Thymus (tissue), 11 donors: ENCODE measurements at regions not wholly inside any gene's neighbourhood (a gene's known extent, or its start where the extent isn't known, plus 50 kb on each side); places are given as distances from the start of the nearest gene placed in this dataset.
"Not testable (repeated sequence)": the region's sequence is repeated elsewhere in the genome, so short reads cannot be mapped to it uniquely, and the experiment has no call there.

ENCODE experiments used
- DNase-seq, 9 donors: peaks; one replicate each; pipeline ENCODE4 v3.0.0-alpha.2; 2013; ENCODE audit warnings: low spot score in 9 of 9, low read depth in 6 of 9, missing footprints in 1 of 9
- H3K27ac ChIP-seq, 2 donors: one replicate each; pipeline ENCODE4 v1.5.1; 2013; ENCODE audit warnings: control low read depth in 1 of 2, low read depth in 1 of 2, low read length in 1 of 2, mild to moderate bottlenecking in 1 of 2, moderate library complexity in 1 of 2
- H3K27me3 ChIP-seq, 2 donors: one replicate each; pipeline ENCODE4 v1.5.1; 2013; ENCODE audit warnings: low read length in 1 of 2; ENCODE audit not compliant: control insufficient read depth in 2 of 2, insufficient read depth in 1 of 2
- H3K36me3 ChIP-seq, 2 donors: one replicate each; pipeline ENCODE4 v1.5.1; 2013; ENCODE audit warnings: low read length in 1 of 2, mild to moderate bottlenecking in 1 of 2, moderate library complexity in 1 of 2; ENCODE audit not compliant: control insufficient read depth in 2 of 2, insufficient read depth in 2 of 2
- H3K4me1 ChIP-seq, 2 donors: one replicate each; pipeline ENCODE4 v1.5.1; 2013; ENCODE audit warnings: low read length in 2 of 2; ENCODE audit not compliant: control insufficient read depth in 2 of 2, insufficient read depth in 2 of 2
- H3K4me3 ChIP-seq, 2 donors: one replicate each; pipeline ENCODE4 v1.5.1; 2013; ENCODE audit warnings: low read length in 2 of 2, control low read depth in 1 of 2, mild to moderate bottlenecking in 1 of 2
- H3K9me3 ChIP-seq, 2 donors: one replicate each; pipeline ENCODE4 v1.5.1; 2013; ENCODE audit warnings: low read length in 1 of 2, mild to moderate bottlenecking in 1 of 2; ENCODE audit not compliant: control insufficient read depth in 2 of 2, insufficient read depth in 1 of 2
- WGBS: extraction: QIAGEN DNeasy Blood & Tissue Kit; methylation state at CpG from one replicate; pipeline ENCODE4 v1.1.7; 2013; 5-methylcytosine and 5-hydroxymethylcytosine counted together
- donor health status: healthy.

GRCh38 chr7:27032839-27033238 lies 63.0 kb downstream of the HOXA1 start:
- H3K36me3 ChIP-seq, result no peaks in the 10 kb centered on the region
- H3K27ac ChIP-seq, result no peak overlapping the region
- no peaks in the 10 kb centered on the region for H3K27me3 ChIP-seq
- H3K4me1 ChIP-seq, result peaks cover 6 to 13% of the 10 kb centered on the region in 2 donors
- no peak overlapping the region for H3K4me3 ChIP-seq
- 76% methylated on average over 1 of the region's 1 CpG for WGBS
- no peaks in the 10 kb centered on the region for H3K9me3 ChIP-seq
- no peak for DNase-seq

DNA sequence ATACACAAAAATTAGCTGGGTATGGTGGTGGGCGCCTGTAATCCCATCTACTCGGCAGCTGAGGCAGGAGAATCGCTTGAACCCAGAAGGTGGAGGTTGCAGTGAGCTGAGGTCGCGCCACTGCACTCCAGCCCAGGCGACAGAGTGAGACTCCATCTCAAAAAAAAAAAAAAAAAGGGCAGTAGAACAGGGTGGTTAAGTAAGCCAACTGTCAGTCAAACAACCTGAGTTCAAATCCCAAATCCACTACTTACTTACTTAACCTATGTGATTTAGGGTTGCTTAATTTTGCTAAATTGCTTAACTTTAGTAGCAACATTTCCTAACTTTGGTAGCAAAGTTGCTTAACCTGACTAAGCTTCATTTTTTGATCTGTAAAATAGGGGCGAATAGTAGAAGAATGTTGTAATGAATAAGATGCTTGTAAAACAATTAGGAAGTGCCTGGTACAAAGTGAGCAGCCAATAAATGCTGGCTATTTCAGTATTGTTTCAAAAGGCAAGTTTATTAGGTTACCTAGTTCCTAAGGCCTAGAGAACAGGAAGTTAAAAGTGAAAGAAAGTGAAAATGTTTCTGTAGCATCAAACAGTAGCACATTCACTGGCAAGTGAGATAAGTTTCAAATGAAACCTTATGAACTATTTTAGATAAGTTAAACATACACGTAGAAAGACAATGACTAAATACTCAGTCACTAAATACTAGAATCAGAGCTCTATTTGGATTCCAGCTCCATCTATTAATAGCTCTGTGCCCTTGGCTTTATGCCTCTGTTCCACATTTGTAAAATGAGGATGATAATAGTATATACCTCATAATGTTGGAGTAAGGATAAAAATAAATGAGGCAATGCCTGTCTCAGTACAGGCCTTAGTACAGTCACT lies 64.3 kb downstream of the HOXA1 start:
- peak in 6 of 9 donors; percentile 17 to 66 (median 28) for DNase-seq
- Histone ChIP-seq H3K27ac (peak overlapping the region in 1 of 2 donors; percentile 83), H3K4me3 (no peak overlapping the region)

DNA sequence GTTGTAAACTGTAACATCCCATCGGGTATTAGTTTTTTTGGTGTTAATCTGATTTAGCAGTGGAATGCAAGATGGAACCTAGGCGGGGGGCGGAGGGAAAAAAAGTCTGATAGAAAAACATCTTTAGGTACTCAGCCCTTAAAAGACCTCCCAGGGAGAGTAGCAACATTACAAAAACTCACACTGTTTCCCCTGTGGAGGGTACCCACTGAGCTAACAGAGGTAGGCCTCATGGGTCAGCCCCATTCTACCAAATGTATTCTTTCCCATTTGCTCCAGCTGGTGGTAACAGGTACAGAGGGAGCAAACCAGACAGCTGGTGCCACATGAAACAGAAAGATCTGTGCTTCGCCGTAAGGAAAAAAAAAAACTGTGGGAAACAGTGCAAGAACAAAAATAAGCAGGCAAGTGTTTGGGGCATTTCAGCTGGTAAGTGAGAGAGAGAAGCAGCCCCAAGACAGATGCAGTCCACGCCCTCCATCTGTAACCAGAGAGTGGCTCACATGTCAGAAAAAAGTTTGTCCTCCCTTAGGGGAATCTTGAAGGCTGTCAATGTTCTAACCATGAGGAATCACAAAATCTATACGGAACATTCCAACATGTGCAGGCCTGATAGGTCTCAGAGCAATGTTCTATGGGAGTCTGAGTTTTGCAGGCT lies 65.3 kb downstream of the HOXA1 start:
- Histone ChIP-seq H3K27ac (peak overlapping the region; percentile 25 to 60), H3K4me1 (peaks cover 6 to 13% of the 10 kb centered on the region in 2 donors), H3K27me3 (no peaks in the 10 kb centered on the region), H3K9me3 (no peaks in the 10 kb centered on the region), H3K4me3 (no peak overlapping the region), H3K36me3 (no peaks in the 10 kb centered on the region)
- peak in 4 of 9 donors; percentile 1 to 37 (median 6) for DNase-seq
- 67% methylated on average over 7 of the region's 7 CpGs for WGBS

More for the DNA sequence above, 64.3 kb downstream of the HOXA1 start:
- Histone ChIP-seq H3K27me3 (no peaks in the 10 kb centered on the region), H3K4me1 (peaks cover 6 to 13% of the 10 kb centered on the region in 2 donors), H3K36me3 (no peaks in the 10 kb centered on the region), H3K9me3 (no peaks in the 10 kb centered on the region)
- WGBS, result 83% methylated on average over 8 of the region's 8 CpGs

DNA sequence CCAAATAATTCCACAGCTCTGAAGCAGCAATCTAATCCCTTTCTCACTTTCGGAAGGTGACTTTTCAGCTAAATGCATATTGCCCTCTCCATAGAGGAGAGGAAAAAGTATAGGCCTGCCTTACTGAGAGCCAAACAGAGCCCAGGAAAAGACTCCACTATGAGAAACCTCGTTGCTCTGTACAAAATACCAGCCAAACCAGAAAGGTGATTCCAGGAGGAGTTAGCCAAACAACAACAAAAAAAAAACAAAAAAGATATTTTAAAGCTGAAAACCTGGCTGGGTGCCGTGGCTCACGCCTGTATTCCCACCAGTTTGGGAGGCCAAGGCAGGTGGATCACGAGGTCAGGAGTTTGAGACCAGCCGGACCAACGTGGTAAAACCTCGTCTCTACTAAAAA lies 70.5 kb downstream of the HOXA1 start:
- 85% methylated on average over 8 of the region's 8 CpGs for WGBS
- Histone ChIP-seq H3K27ac (no peak overlapping the region), H3K36me3 (no peaks in the 10 kb centered on the region), H3K4me1 (no peaks in the 10 kb centered on the region), H3K4me3 (no peak overlapping the region), H3K27me3 (no peaks in the 10 kb centered on the region), H3K9me3 (no peaks in the 10 kb centered on the region)
- DNase-seq, result no peak

- H3K36me3 ChIP-seq, result no peaks in the 10 kb centered on the region
- no peaks in the 10 kb centered on the region for H3K4me1 ChIP-seq
- H3K9me3 ChIP-seq, result peaks cover 0 to 10% of the 10 kb centered on the region in 2 donors
- no peaks in the 10 kb centered on the region for H3K27me3 ChIP-seq
- no peak overlapping the region for H3K4me3 ChIP-seq
- H3K27ac ChIP-seq, result no peak overlapping the region
- DNase-seq, result no peak
- 99% methylated on average over 3 of the region's 3 CpGs for WGBS
Measured at GRCh38 chr7:27010068-27010467, 85.7 kb downstream of the HOXA1 start.

- 91% methylated on average over 6 of the region's 6 CpGs for WGBS
- H3K27ac ChIP-seq, result no peak overlapping the region
- no peak for DNase-seq
- H3K4me3 ChIP-seq, result no peak overlapping the region
- no peaks in the 10 kb centered on the region for H3K9me3 ChIP-seq
- H3K36me3 ChIP-seq, result no peaks in the 10 kb centered on the region
- H3K4me1 ChIP-seq, result no peaks in the 10 kb centered on the region
- H3K27me3 ChIP-seq, result no peaks in the 10 kb centered on the region
Measured at GRCh38 chr7:27000496-27000895, 95.3 kb downstream of the HOXA1 start.

DNA sequence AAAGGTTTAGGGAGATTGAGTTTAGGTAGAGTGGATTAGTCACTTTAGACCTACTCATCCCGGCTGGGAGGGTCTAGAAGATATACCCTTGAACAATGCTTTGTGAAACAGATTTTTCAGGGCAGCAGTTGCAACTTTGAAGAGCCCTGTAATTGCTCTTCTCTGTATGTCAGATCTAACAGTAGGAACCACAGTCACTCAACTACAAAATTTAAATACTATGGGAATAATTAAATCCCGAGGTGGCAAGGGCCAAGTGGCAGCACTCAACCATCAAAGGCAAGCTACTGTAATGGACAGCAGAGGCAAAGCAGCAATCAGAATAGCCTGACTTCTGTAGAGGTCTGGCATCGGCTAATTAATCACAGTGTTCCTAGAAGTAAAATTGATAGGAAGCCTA lies 97.5 kb downstream of the HOXA1 start:
- DNase-seq, H3K9me3 ChIP-seq, H3K27ac ChIP-seq, H3K36me3 ChIP-seq, H3K4me3 ChIP-seq, H3K4me1 ChIP-seq, H3K27me3 ChIP-seq: not testable (repeated sequence)
- 93% methylated on average over 3 of the region's 3 CpGs for WGBS

GRCh38 chr7:26995666-26996065 lies 100.1 kb downstream of the HOXA1 start:
- DNase-seq, result no peak
- H3K27ac ChIP-seq, result no peak overlapping the region
- H3K4me1 ChIP-seq, result peaks cover 0 to 2% of the 10 kb centered on the region in 2 donors
- no peak overlapping the region for H3K4me3 ChIP-seq
- H3K27me3 ChIP-seq, result no peaks in the 10 kb centered on the region
- WGBS, result 93% methylated on average over 1 of the region's 1 CpG
- H3K9me3 ChIP-seq, result no peaks in the 10 kb centered on the region
- no peaks in the 10 kb centered on the region for H3K36me3 ChIP-seq
